K562 (cell line): ENCODE measurements at regions not wholly inside any gene's neighbourhood (a gene's known extent, or its start where the extent isn't known, plus 50 kb on each side); places are given as distances from the start of the nearest gene placed in this dataset.

Experiments
- BRD4 ChIP-seq: fragments of 200-600 bp; sonication (generic); IDR thresholded peaks from 2 replicates; pipeline ENCODE4 v1.6.1; 2017; ENCODE audit warnings: inconsistent platforms
- CLOCK ChIP-seq: fragments of 250-450 bp; sonication (Bioruptor Pico); IDR thresholded peaks from 2 replicates; pipeline ENCODE4 v1.4.0; 2020; ENCODE audit warnings: mild to moderate bottlenecking, moderate library complexity, borderline replicate concordance
- CTCF ChIP-seq, 3 experiments: IDR thresholded peaks in 2 of 3; conservative IDR thresholded peaks in 1 of 3; 2 replicates each; pipeline ENCODE4 v1.5.1; 2011 to 2012; ENCODE audit warnings: low read length in 3 of 3, mild to moderate bottlenecking in 3 of 3, control low read depth in 2 of 3, improper control_type of control experiment in 1 of 3, inconsistent platforms in 1 of 3, low read depth in 1 of 3, mixed read lengths in 1 of 3, moderate library complexity in 1 of 3; ENCODE audit not compliant: insufficient read depth in 2 of 3
- FIP1L1 ChIP-seq: fragments of 200-400 bp; formaldehyde crosslinking; IDR thresholded peaks from 2 replicates; pipeline ENCODE4 v1.6.1; 2018; ENCODE audit warnings: mild to moderate bottlenecking, low read depth, low read length; ENCODE audit not compliant: poor library complexity, severe bottlenecking
- L3MBTL2 ChIP-seq: fragments of 450-650 bp; IDR thresholded peaks from 2 replicates; pipeline ENCODE4 v1.6.1; 2016; ENCODE audit warnings: mild to moderate bottlenecking, moderate library complexity
- MAFF ChIP-seq: IDR thresholded peaks from 2 replicates; pipeline ENCODE4 v1.6.1; 2012; ENCODE audit warnings: low read length, improper control_type of control experiment
- MAX ChIP-seq: sonication (generic); formaldehyde crosslinking; IDR thresholded peaks from 2 replicates; pipeline ENCODE4 v1.9.0; 2022; ENCODE audit warnings: mild to moderate bottlenecking, missing genetic modification reagents
- PML ChIP-seq: IDR thresholded peaks from 2 replicates; pipeline ENCODE4 v1.6.1; 2012; ENCODE audit warnings: low read length, inconsistent platforms
- POLR2AphosphoS5 ChIP-seq: IDR thresholded peaks from 2 replicates; pipeline ENCODE4 v1.6.1; 2011; ENCODE audit warnings: mild to moderate bottlenecking, low read depth, low read length, moderate library complexity; ENCODE audit not compliant: control insufficient read depth, insufficient read depth
- RBM34 ChIP-seq: fragments of 200-400 bp; formaldehyde crosslinking; IDR thresholded peaks from 2 replicates; pipeline ENCODE4 v1.6.1; 2018; ENCODE audit warnings: low read length, borderline replicate concordance; ENCODE audit not compliant: insufficient read depth
- SP1 ChIP-seq: sonication (generic); formaldehyde crosslinking; IDR thresholded peaks from 2 replicates; pipeline ENCODE4 v1.8.1; 2022; ENCODE audit warnings: mild to moderate bottlenecking, missing genetic modification reagents
- USF1 ChIP-seq: sonication (generic); formaldehyde crosslinking; IDR thresholded peaks from 2 replicates; pipeline ENCODE4 v1.9.0; 2022; ENCODE audit warnings: mild to moderate bottlenecking, missing genetic modification reagents

GRCh38 chr13:33629605-33630360 is 188.2 kb upstream of the RFC3 start:
- TF ChIP-seq POLR2AphosphoS5 (no peak), L3MBTL2 (no peak), MAFF (no peak), PML (no peak), USF1 (CRISPR knock-in tag) (no peak), BRD4 (no peak), SP1 (CRISPR knock-in tag) (no peak), CTCF (IDR thresholded peaks at IDR 0.05 in 2 of 3, conservative IDR thresholded peaks at IDR 0.05 in 1 of 3; ENCODE audit: insufficient read depth in 2 of 3, low read depth in 1 of 3, low read length in 3 of 3) (no peak), CLOCK (CRISPR knock-in tag) (no peak), RBM34 (no peak), FIP1L1 (no peak), MAX (CRISPR knock-in tag) (no peak)
